B cell (primary cell): ENCODE measurements at regions not wholly inside any gene's neighbourhood (a gene's known extent, or its start where the extent isn't known, plus 50 kb on each side); places are given as distances from the start of the nearest gene placed in this dataset.

Source experiments
- ATAC-seq: fragments of 200-7000 bp; cut with Tn5 transposase; one replicate; pipeline ENCODE4 v1.10.0; 2021; ENCODE audit warnings: low read depth, mild to moderate bottlenecking, moderate number of reproducible peaks, moderate library complexity
- CTCF ChIA-PET: fragments of 350-600 bp; sonication (Branson Sonifier 250); formaldehyde crosslinking; loops from one replicate; lab custom pipeline; 2021; ENCODE audit warnings: antibody characterized with exemption, inconsistent platforms; lab: Charles Lee
- POLR2A ChIA-PET: fragments of 350-600 bp; sonication (Branson Sonifier 250); formaldehyde crosslinking; loops from one replicate; lab custom pipeline; 2021; ENCODE audit warnings: antibody characterized with exemption; lab: Charles Lee
- DNase-seq: peaks from one replicate; pipeline ENCODE4 v3.0.0; 2013
- H2AFZ ChIP-seq: 2 replicates; pipeline ENCODE4 v1.6.1; 2012; ENCODE audit warnings: mild to moderate bottlenecking, low read depth, low read length; ENCODE audit not compliant: insufficient read depth, poor library complexity, severe bottlenecking
- H3K27ac ChIP-seq, 2 donors: 1 replicate in 1 of 2; 2 replicates in 1 of 2; pipeline ENCODE4 v1.5.1; 2012 to 2013; ENCODE audit warnings: low read length in 2 of 2, mild to moderate bottlenecking in 2 of 2, moderate library complexity in 1 of 2
- H3K27me3 ChIP-seq, 4 experiments: fragments of 200-600 bp in 1 of 4; sonication (generic) in 1 of 4; replicated peaks in 1 of 4; 1 replicate in 2 of 4; 2 replicates in 2 of 4; pipeline versions ENCODE4 v1.6.1 to v1.7.0; 2013 to 2016; ENCODE audit warnings: low read length in 3 of 4, mild to moderate bottlenecking in 2 of 4, mixed read lengths in 1 of 4, moderate library complexity in 1 of 4; ENCODE audit not compliant: insufficient read depth in 4 of 4, control insufficient read depth in 3 of 4; ENCODE audit errors: control extremely low read depth in 1 of 4
- H3K36me3 ChIP-seq, 2 experiments: replicated peaks in 1 of 2; 1 replicate in 1 of 2; 2 replicates in 1 of 2; pipeline versions ENCODE4 v1.6.1 to v1.7.1; 2013; ENCODE audit warnings: low read length in 1 of 2; ENCODE audit not compliant: insufficient read depth in 2 of 2, control insufficient read depth in 1 of 2; ENCODE audit errors: control extremely low read depth in 1 of 2, extremely low read depth in 1 of 2
- H3K4me1 ChIP-seq, 2 donors: fragments of 200-600 bp in 1 of 2; sonication (generic) in 1 of 2; 1 replicate in 1 of 2; 2 replicates in 1 of 2; pipeline versions ENCODE4 v1.5.1 to v1.6.1; 2013 to 2017; ENCODE audit warnings: low read length in 2 of 2; ENCODE audit not compliant: control insufficient read depth in 2 of 2, insufficient read depth in 2 of 2
- H3K4me2 ChIP-seq: replicated peaks from 2 replicates; pipeline ENCODE3; 2012; ENCODE audit warnings: mild to moderate bottlenecking, low read depth, low read length; ENCODE audit not compliant: poor library complexity, severe bottlenecking
- H3K4me3 ChIP-seq, 5 experiments: fragments of 200-600 bp in 1 of 5; sonication (generic) in 1 of 5; 1 replicate in 3 of 5; 2 replicates in 2 of 5; pipeline versions ENCODE4 v1.5.1 to v1.7.0; 2011 to 2016; ENCODE audit warnings: low read length in 4 of 5, mild to moderate bottlenecking in 4 of 5, low read depth in 2 of 5, control low read depth in 1 of 5, moderate library complexity in 1 of 5; ENCODE audit not compliant: insufficient read depth in 1 of 5; ENCODE audit errors: control extremely low read depth in 1 of 5, extremely low read depth in 1 of 5
- H3K79me2 ChIP-seq: fragments of 200-600 bp; sonication (generic); one replicate; pipeline ENCODE4 v1.6.0; 2016; ENCODE audit warnings: low read length; ENCODE audit not compliant: control insufficient read depth, insufficient read depth
- H3K9ac ChIP-seq: fragments of 200-600 bp; sonication (generic); 2 replicates; pipeline ENCODE4 v1.6.1; 2017; ENCODE audit warnings: mild to moderate bottlenecking, low read length, moderate library complexity
- H3K9me3 ChIP-seq, 3 donors: one replicate each; pipeline versions ENCODE4 v1.6.1 to v1.7.1; 2013; ENCODE audit warnings: low read length in 2 of 3; ENCODE audit not compliant: control insufficient read depth in 2 of 3, insufficient read depth in 1 of 3; ENCODE audit errors: control extremely low read depth in 1 of 3
- H4K20me1 ChIP-seq: 2 replicates; pipeline ENCODE4 v1.6.0; 2012; ENCODE audit warnings: mild to moderate bottlenecking, low read length; ENCODE audit not compliant: insufficient read depth, control insufficient read depth, poor library complexity, severe bottlenecking
- H3K27ac Mint-ChIP-seq: one replicate; pipeline ENCODE4 v1.8.0; 2021; ENCODE audit warnings: mixed read lengths
- H3K27me3 Mint-ChIP-seq: one replicate; pipeline ENCODE4 v1.8.0; 2021; ENCODE audit warnings: mixed read lengths
- H3K4me1 Mint-ChIP-seq: one replicate; pipeline ENCODE4 v1.8.0; 2021; ENCODE audit warnings: mixed read lengths
- H3K4me3 Mint-ChIP-seq: one replicate; pipeline ENCODE4 v1.8.0; 2021; ENCODE audit warnings: mixed read lengths
- H3K9me3 Mint-ChIP-seq: one replicate; pipeline ENCODE4 v1.8.0; 2022; ENCODE audit warnings: mixed read lengths; ENCODE audit not compliant: insufficient read depth
- CTCF ChIP-seq: fragments of 200-600 bp; IDR thresholded peaks from one replicate; pipeline ENCODE4 v1.8.0; 2022; ENCODE audit warnings: antibody characterized with exemption, mild to moderate bottlenecking
- EZH2 ChIP-seq: IDR thresholded peaks from 2 replicates; pipeline ENCODE4 v1.6.1; 2012; ENCODE audit warnings: borderline replicate concordance, low read depth, mild to moderate bottlenecking, moderate library complexity, low read length; ENCODE audit not compliant: insufficient read depth, poor library complexity, severe bottlenecking
- WGBS: methylation state at CpG from one replicate; pipeline ENCODE4 v1.1.5; 2013; ENCODE audit warnings: missing lambda C conversion rate; ENCODE audit not compliant: insufficient coverage; 5-methylcytosine and 5-hydroxymethylcytosine counted together
- intact Hi-C: fragments of 100-400 bp; cut with micrococcal nuclease; formaldehyde crosslinking; loops from one replicate; pipeline ENCODE4 v1.10.0; 2022

GRCh38 chr14:97270308-97270707, 473.1 kb downstream of the VRK1 start:
- Histone ChIP-seq H3K27me3 (peaks cover 0 to 5% (median 0%) of the 10 kb centered on the region in 4 experiments), H4K20me1 (no peaks in the 10 kb centered on the region), H3K27ac (no peak overlapping the region), H3K9me3 (no peaks in the 10 kb centered on the region), H3K79me2 (no peaks in the 10 kb centered on the region), H3K36me3 (no peaks in the 10 kb centered on the region), H2AFZ (no peak overlapping the region), H3K4me1 (no peaks in the 10 kb centered on the region), H3K9ac (no peak overlapping the region), H3K4me3 (no peak overlapping the region), H3K4me2 (no peak overlapping the region)
- no CpG with 5 or more reads among the region's 4 CpGs for WGBS
- ChIA-PET CTCF (no interaction called here), POLR2A (no interaction called here)
- no peaks in the 10 kb centered on the region for H3K4me1 Mint-ChIP-seq
- H3K4me3 Mint-ChIP-seq: no peak overlapping the region
- H3K27ac Mint-ChIP-seq: no peak overlapping the region
- DNase-seq: no peak
- intact Hi-C loops: no loop called here
- H3K27me3 Mint-ChIP-seq: no peaks in the 10 kb centered on the region
- no peak for TF ChIP-seq EZH2
- TF ChIP-seq CTCF: no peak
- ATAC-seq: no peak
- no peaks in the 10 kb centered on the region for H3K9me3 Mint-ChIP-seq

GRCh38 chr14:97271451-97271960, 474.3 kb downstream of the VRK1 start:
- Mint-ChIP-seq H3K4me3 (no peak overlapping the region), H3K9me3 (no peaks in the 10 kb centered on the region)
- CTCF ChIA-PET: no interaction called here

More at GRCh38 chr14:97271451-97271960, 474.3 kb downstream of the VRK1 start:
- H3K4me2 ChIP-seq: no peak overlapping the region
- ATAC-seq (no peak), DNase-seq (no peak)
- 92% methylated on average over 2 of the region's 8 CpGs for WGBS
- no peaks in the 10 kb centered on the region for H4K20me1 ChIP-seq
- POLR2A ChIA-PET: no interaction called here
- TF ChIP-seq EZH2: no peak
- TF ChIP-seq CTCF: no peak
- H3K4me1 ChIP-seq: no peaks in the 10 kb centered on the region
- H2AFZ ChIP-seq: no peak overlapping the region
- no peak overlapping the region for H3K27ac ChIP-seq
- no peaks in the 10 kb centered on the region for H3K79me2 ChIP-seq
- H3K4me1 Mint-ChIP-seq: no peaks in the 10 kb centered on the region
- intact Hi-C loops: no loop called here
- peaks cover 7% of the 10 kb centered on the region for H3K27me3 Mint-ChIP-seq
- H3K9me3 ChIP-seq: no peaks in the 10 kb centered on the region
- H3K4me3 ChIP-seq: no peak overlapping the region
- no peaks in the 10 kb centered on the region for H3K36me3 ChIP-seq
- H3K27ac Mint-ChIP-seq: no peak overlapping the region
- H3K27me3 ChIP-seq: peaks cover 0 to 5% (median 2%) of the 10 kb centered on the region in 4 experiments
- no peak overlapping the region for H3K9ac ChIP-seq
